ENCODE measurements at regions not wholly inside any gene's neighbourhood (a gene's known extent, or its start where the extent isn't known, plus 50 kb on each side); places are given as distances from the start of the nearest gene placed in this dataset.

DNA sequence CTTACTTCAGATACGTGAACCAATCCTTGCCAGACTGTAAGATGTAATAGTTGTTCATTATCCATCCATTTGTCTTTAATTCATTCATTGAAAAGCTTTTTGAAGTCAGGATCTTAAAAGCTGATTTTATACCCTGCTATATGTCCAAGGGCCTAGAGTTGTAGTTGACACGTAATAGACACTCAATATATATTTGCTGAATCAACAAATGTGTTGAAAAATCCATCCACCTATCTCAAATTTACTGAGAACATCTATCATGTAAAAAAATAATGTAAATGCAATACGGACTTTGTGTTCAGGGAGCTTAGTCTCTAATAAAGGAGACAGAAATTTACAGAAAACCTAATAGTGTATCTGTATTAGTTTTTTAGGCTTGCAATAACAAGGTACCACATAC lies 521.0 kb downstream of the METTL15 start:
- H4K20me1 ChIP-seq (ENCODE audit: insufficient read depth): no peaks in the 10 kb centered on the region
- no peaks in the 10 kb centered on the region for H3F3A ChIP-seq (replicated peaks; ENCODE audit: insufficient read depth)
- H3K4me2 ChIP-seq: no peak overlapping the region
- no peak overlapping the region for H3K9ac ChIP-seq
- H3K4me3 ChIP-seq (ENCODE audit: low read depth in 2 of 2, low read length in 1 of 2): no peak overlapping the region
- DNase-seq: no peak
- POLR2A ChIA-PET: no interaction called here
- WGBS (ENCODE audit: low lambda C conversion rate): 73% methylated on average over 3 of the region's 3 CpGs
- H3K4me1 ChIP-seq (ENCODE audit: control insufficient read depth in 1 of 2, insufficient read depth in 2 of 2, low read depth in 1 of 2, low read length in 1 of 2): no peaks in the 10 kb centered on the region
- CTCF ChIA-PET: interaction anchor here (1.2 kb wide), 1 partner anchor 33 kb away, joined by 3 read pairs; no protein-coding TSS in a partner anchor
- H3K9me3 ChIP-seq: no peaks in the 10 kb centered on the region
- no peaks in the 10 kb centered on the region for H3K79me2 ChIP-seq (ENCODE audit: insufficient read depth)
- no peaks in the 10 kb centered on the region for H3K9me2 ChIP-seq
- H3K27ac ChIP-seq (ENCODE audit: low read depth in 2 of 2, low read length in 1 of 2): no peak overlapping the region
- TF ChIP-seq, protein P1, sequence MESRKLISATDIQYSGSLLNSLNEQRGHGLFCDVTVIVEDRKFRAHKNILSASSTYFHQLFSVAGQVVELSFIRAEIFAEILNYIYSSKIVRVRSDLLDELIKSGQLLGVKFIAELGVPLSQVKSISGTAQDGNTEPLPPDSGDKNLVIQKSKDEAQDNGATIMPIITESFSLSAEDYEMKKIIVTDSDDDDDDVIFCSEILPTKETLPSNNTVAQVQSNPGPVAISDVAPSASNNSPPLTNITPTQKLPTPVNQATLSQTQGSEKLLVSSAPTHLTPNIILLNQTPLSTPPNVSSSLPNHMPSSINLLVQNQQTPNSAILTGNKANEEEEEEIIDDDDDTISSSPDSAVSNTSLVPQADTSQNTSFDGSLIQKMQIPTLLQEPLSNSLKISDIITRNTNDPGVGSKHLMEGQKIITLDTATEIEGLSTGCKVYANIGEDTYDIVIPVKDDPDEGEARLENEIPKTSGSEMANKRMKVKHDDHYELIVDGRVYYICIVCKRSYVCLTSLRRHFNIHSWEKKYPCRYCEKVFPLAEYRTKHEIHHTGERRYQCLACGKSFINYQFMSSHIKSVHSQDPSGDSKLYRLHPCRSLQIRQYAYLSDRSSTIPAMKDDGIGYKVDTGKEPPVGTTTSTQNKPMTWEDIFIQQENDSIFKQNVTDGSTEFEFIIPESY (IDR thresholded peaks at IDR 0.05; ENCODE audit: borderline replicate concordance, low read depth): no peak
- no peak for TF ChIP-seq RXRA (IDR thresholded peaks at IDR 0.05; ENCODE audit: borderline replicate concordance, low read depth)
- TF ChIP-seq MAX (IDR thresholded peaks at IDR 0.05; ENCODE audit: low read depth): no peak
- TF ChIP-seq GABPA (IDR thresholded peaks at IDR 0.05; ENCODE audit: low read depth): no peak
- TF ChIP-seq FOXM1 (IDR thresholded peaks at IDR 0.05; ENCODE audit: low read depth): no peak
- no peak for TF ChIP-seq TCF12 (IDR thresholded peaks at IDR 0.05)
- TF ChIP-seq, protein P2, sequence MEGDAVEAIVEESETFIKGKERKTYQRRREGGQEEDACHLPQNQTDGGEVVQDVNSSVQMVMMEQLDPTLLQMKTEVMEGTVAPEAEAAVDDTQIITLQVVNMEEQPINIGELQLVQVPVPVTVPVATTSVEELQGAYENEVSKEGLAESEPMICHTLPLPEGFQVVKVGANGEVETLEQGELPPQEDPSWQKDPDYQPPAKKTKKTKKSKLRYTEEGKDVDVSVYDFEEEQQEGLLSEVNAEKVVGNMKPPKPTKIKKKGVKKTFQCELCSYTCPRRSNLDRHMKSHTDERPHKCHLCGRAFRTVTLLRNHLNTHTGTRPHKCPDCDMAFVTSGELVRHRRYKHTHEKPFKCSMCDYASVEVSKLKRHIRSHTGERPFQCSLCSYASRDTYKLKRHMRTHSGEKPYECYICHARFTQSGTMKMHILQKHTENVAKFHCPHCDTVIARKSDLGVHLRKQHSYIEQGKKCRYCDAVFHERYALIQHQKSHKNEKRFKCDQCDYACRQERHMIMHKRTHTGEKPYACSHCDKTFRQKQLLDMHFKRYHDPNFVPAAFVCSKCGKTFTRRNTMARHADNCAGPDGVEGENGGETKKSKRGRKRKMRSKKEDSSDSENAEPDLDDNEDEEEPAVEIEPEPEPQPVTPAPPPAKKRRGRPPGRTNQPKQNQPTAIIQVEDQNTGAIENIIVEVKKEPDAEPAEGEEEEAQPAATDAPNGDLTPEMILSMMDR (IDR thresholded peaks at IDR 0.05): no peak
- TF ChIP-seq FOXJ3 (CRISPR knock-in tag; IDR thresholded peaks at IDR 0.05): no peak
- no peak for TF ChIP-seq PBX3 (IDR thresholded peaks at IDR 0.05)
- TF ChIP-seq RAD21 (IDR thresholded peaks at IDR 0.05; ENCODE audit: low read length): no peak
- no peak for TF ChIP-seq MEF2A (IDR thresholded peaks at IDR 0.05; ENCODE audit: borderline replicate concordance, low read depth)
- TF ChIP-seq, protein P3, sequence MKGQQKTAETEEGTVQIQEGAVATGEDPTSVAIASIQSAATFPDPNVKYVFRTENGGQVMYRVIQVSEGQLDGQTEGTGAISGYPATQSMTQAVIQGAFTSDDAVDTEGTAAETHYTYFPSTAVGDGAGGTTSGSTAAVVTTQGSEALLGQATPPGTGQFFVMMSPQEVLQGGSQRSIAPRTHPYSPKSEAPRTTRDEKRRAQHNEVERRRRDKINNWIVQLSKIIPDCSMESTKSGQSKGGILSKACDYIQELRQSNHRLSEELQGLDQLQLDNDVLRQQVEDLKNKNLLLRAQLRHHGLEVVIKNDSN (IDR thresholded peaks at IDR 0.05; ENCODE audit: borderline replicate concordance, low read depth): no peak
- TF ChIP-seq ELF1 (IDR thresholded peaks at IDR 0.05): no peak
- TF ChIP-seq TAF1 (IDR thresholded peaks at IDR 0.05; ENCODE audit: borderline replicate concordance, low read depth, low read length): no peak
- no peak for TF ChIP-seq MXI1 (IDR thresholded peaks at IDR 0.05; ENCODE audit: low read depth, low read length)
- TF ChIP-seq, protein P4, sequence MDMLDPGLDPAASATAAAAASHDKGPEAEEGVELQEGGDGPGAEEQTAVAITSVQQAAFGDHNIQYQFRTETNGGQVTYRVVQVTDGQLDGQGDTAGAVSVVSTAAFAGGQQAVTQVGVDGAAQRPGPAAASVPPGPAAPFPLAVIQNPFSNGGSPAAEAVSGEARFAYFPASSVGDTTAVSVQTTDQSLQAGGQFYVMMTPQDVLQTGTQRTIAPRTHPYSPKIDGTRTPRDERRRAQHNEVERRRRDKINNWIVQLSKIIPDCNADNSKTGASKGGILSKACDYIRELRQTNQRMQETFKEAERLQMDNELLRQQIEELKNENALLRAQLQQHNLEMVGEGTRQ (IDR thresholded peaks at IDR 0.05; ENCODE audit: borderline replicate concordance, low read depth, low read length): no peak
- TF ChIP-seq RCOR1 (IDR thresholded peaks at IDR 0.05; ENCODE audit: low read length): no peak
- no peak for TF ChIP-seq IRF3 (IDR thresholded peaks at IDR 0.05; ENCODE audit: low read depth, low read length)
- TF ChIP-seq SIN3A (IDR thresholded peaks at IDR 0.05; ENCODE audit: borderline replicate concordance, low read depth, low read length): no peak
- no peak for TF ChIP-seq TEAD4 (IDR thresholded peaks at IDR 0.05; ENCODE audit: borderline replicate concordance, insufficient read depth)
- no peak overlapping the region for H2AFZ ChIP-seq (ENCODE audit: low read depth)
- no peaks in the 10 kb centered on the region for H3K36me3 ChIP-seq (replicated peaks in 1 of 2; ENCODE audit: control insufficient read depth in 1 of 2, insufficient read depth in 2 of 2, low read length in 1 of 2)
- no peaks in the 10 kb centered on the region for H3K27me3 ChIP-seq (ENCODE audit: insufficient read depth)
